Lower lobe of right lung (tissue), 2 donors: ENCODE measurements at regions not wholly inside any gene's neighbourhood (a gene's known extent, or its start where the extent isn't known, plus 50 kb on each side); places are given as distances from the start of the nearest gene placed in this dataset.

Experiments
- ATAC-seq, 2 donors: fragments of 200-7000 bp; cut with Tn5 transposase; one replicate each; pipeline ENCODE4 v1.9.1; 2020 to 2022; ENCODE audit warnings: mild to moderate bottlenecking in 2 of 2, moderate library complexity in 2 of 2
- DNase-seq: peaks from one replicate; pipeline ENCODE4 v3.0.0-alpha.2; 2020
- H3K27ac ChIP-seq: fragments of 200-600 bp; one replicate; pipeline ENCODE4 v1.8.0; 2022
- H3K27me3 ChIP-seq: fragments of 200-600 bp; one replicate; pipeline ENCODE4 v1.8.0; 2022; ENCODE audit warnings: low read depth
- H3K36me3 ChIP-seq: fragments of 200-600 bp; one replicate; pipeline ENCODE4 v1.8.0; 2022; ENCODE audit warnings: mild to moderate bottlenecking
- H3K4me1 ChIP-seq: fragments of 200-600 bp; one replicate; pipeline ENCODE4 v1.8.0; 2022
- H3K4me3 ChIP-seq: fragments of 200-600 bp; one replicate; pipeline ENCODE4 v1.8.0; 2022; ENCODE audit warnings: mild to moderate bottlenecking
- H3K9me3 ChIP-seq: fragments of 200-600 bp; one replicate; pipeline ENCODE4 v1.8.0; 2022
- CTCF ChIP-seq: fragments of 200-600 bp; IDR thresholded peaks from one replicate; pipeline ENCODE4 v1.8.0; 2022; ENCODE audit warnings: antibody characterized with exemption, mild to moderate bottlenecking
- intact Hi-C: fragments of 100-400 bp; cut with DNase I; formaldehyde crosslinking; loops from one replicate; pipeline ENCODE4 v1.11.0; 2022
- donor health status: DM: no; HTN: yes; CAD: no; lungs with severe emphysema.

- TF ChIP-seq CTCF: no peak
- no peaks in the 10 kb centered on the region for H3K36me3 ChIP-seq
- no peak overlapping the region for H3K4me3 ChIP-seq
- ATAC-seq (no peak), DNase-seq (no peak)
- H3K4me1 ChIP-seq: no peaks in the 10 kb centered on the region
- intact Hi-C loops: no loop called here
- H3K27ac ChIP-seq: no peak overlapping the region
- peaks cover 10% of the 10 kb centered on the region for H3K27me3 ChIP-seq
- H3K9me3 ChIP-seq: no peaks in the 10 kb centered on the region
Observed at GRCh38 chr16:73482310-73482709, 434.4 kb upstream of the ZFHX3 start.

GRCh38 chr16:73480381-73480780 is 432.5 kb upstream of the ZFHX3 start:
- DNase-seq: no peak
- Histone ChIP-seq H3K9me3 (no peaks in the 10 kb centered on the region), H3K27me3 (peaks cover 10% of the 10 kb centered on the region), H3K4me3 (no peak overlapping the region), H3K27ac (no peak overlapping the region), H3K36me3 (no peaks in the 10 kb centered on the region), H3K4me1 (no peaks in the 10 kb centered on the region)
- TF ChIP-seq CTCF: no peak
- intact Hi-C loops: no loop called here
- ATAC-seq: no peak

GRCh38 chr16:73473713-73474112 is 425.8 kb upstream of the ZFHX3 start:
- no peak for ATAC-seq

GRCh38 chr16:73464834-73465233 is 416.9 kb upstream of the ZFHX3 start:
- Histone ChIP-seq H3K36me3 (no peaks in the 10 kb centered on the region), H3K9me3 (no peaks in the 10 kb centered on the region), H3K4me3 (no peak overlapping the region), H3K27me3 (no peaks in the 10 kb centered on the region), H3K4me1 (no peaks in the 10 kb centered on the region), H3K27ac (no peak overlapping the region)
- TF ChIP-seq CTCF: no peak
- ATAC-seq (no peak), DNase-seq (no peak)
- intact Hi-C loops: no loop called here

More at GRCh38 chr16:73473713-73474112, 425.8 kb upstream of the ZFHX3 start:
- intact Hi-C loops: no loop called here
- Histone ChIP-seq H3K27ac (no peak overlapping the region), H3K4me1 (no peaks in the 10 kb centered on the region), H3K27me3 (no peaks in the 10 kb centered on the region), H3K9me3 (no peaks in the 10 kb centered on the region), H3K36me3 (no peaks in the 10 kb centered on the region), H3K4me3 (no peak overlapping the region)
- TF ChIP-seq CTCF: no peak
- DNase-seq: no peak

GRCh38 chr16:73459586-73459985 is 411.7 kb upstream of the ZFHX3 start:
- ATAC-seq (no peak), DNase-seq (no peak)
- TF ChIP-seq CTCF: no peak
- no peaks in the 10 kb centered on the region for H3K36me3 ChIP-seq
- no peaks in the 10 kb centered on the region for H3K27me3 ChIP-seq
- no peaks in the 10 kb centered on the region for H3K9me3 ChIP-seq
- H3K27ac ChIP-seq: no peak overlapping the region
- no peak overlapping the region for H3K4me3 ChIP-seq
- no peaks in the 10 kb centered on the region for H3K4me1 ChIP-seq
- intact Hi-C loops: no loop called here

- Histone ChIP-seq H3K9me3 (no peaks in the 10 kb centered on the region), H3K4me3 (no peak overlapping the region), H3K36me3 (no peaks in the 10 kb centered on the region), H3K27me3 (no peaks in the 10 kb centered on the region), H3K27ac (no peak overlapping the region), H3K4me1 (no peaks in the 10 kb centered on the region)
- no peak for ATAC-seq
- intact Hi-C loops: no loop called here
- no peak for TF ChIP-seq CTCF
- no peak for DNase-seq
Observed at GRCh38 chr16:73457851-73458250, 409.9 kb upstream of the ZFHX3 start.
